Caco-2 (cell line): ENCODE measurements at regions not wholly inside any gene's neighbourhood (a gene's known extent, or its start where the extent isn't known, plus 50 kb on each side); places are given as distances from the start of the nearest gene placed in this dataset.

ENCODE experiments used
- BruUV-seq: library from RNA; stranded (reverse); fragments of 400-500 nt; replicated peaks from 2 replicates; lab custom pipeline; 2021; lab: Mats Ljungman, UMichigan
- CTCF ChIA-PET: fragments of 300-600 bp; sonication (Branson Sonifier 250); formaldehyde crosslinking; loops from one replicate; lab custom pipeline; 2022; ENCODE audit warnings: antibody characterized with exemption; lab: Charles Lee
- POLR2A ChIA-PET: fragments of 300-600 bp; sonication (Branson Sonifier 250); formaldehyde crosslinking; loops from one replicate; lab custom pipeline; 2022; ENCODE audit warnings: antibody characterized with exemption; lab: Charles Lee
- DNase-seq, 2 experiments: peaks; one replicate each; pipeline versions ENCODE4 v3.0.0 to v3.0.0-alpha.2; 2020 to 2022
- H3K27me3 ChIP-seq: replicated peaks from 2 replicates; pipeline ENCODE4 v1.6.0; 2011; ENCODE audit warnings: low read length; ENCODE audit not compliant: control insufficient read depth, insufficient read depth
- H3K36me3 ChIP-seq: 2 replicates; pipeline ENCODE4 v1.5.1; 2011; ENCODE audit warnings: low read length; ENCODE audit not compliant: control insufficient read depth, insufficient read depth
- H3K4me1 ChIP-seq: fragments of 250-450 bp; sonication (Bioruptor Pico); 2 replicates; pipeline ENCODE4 v1.5.1; 2020; ENCODE audit warnings: mild to moderate bottlenecking
- H3K4me3 ChIP-seq: 2 replicates; pipeline ENCODE4 v1.5.1; 2011; ENCODE audit warnings: low read depth, mild to moderate bottlenecking, control low read depth, low read length
- H3K9me3 ChIP-seq: fragments of 250-450 bp; sonication (Bioruptor Pico); 2 replicates; pipeline ENCODE4 v1.5.1; 2020; ENCODE audit warnings: mild to moderate bottlenecking, moderate library complexity
- H3K27ac Mint-ChIP-seq: one replicate; pipeline ENCODE4 v1.8.0; 2022; ENCODE audit warnings: mixed read lengths; ENCODE audit not compliant: unreplicated experiment
- H3K27me3 Mint-ChIP-seq: one replicate; pipeline ENCODE4 v1.8.0; 2022; ENCODE audit warnings: mixed read lengths; ENCODE audit not compliant: insufficient read depth, unreplicated experiment
- H3K36me3 Mint-ChIP-seq: one replicate; pipeline ENCODE4 v1.8.0; 2022; ENCODE audit warnings: mild to moderate bottlenecking, mixed read lengths; ENCODE audit not compliant: insufficient read depth, unreplicated experiment
- H3K4me1 Mint-ChIP-seq: one replicate; pipeline ENCODE4 v1.8.0; 2022; ENCODE audit warnings: low read depth, mixed read lengths; ENCODE audit not compliant: unreplicated experiment
- H3K4me3 Mint-ChIP-seq: one replicate; pipeline ENCODE4 v1.8.0; 2022; ENCODE audit warnings: mild to moderate bottlenecking, moderate library complexity, mixed read lengths; ENCODE audit not compliant: unreplicated experiment
- H3K9me3 Mint-ChIP-seq: one replicate; pipeline ENCODE4 v1.8.0; 2022; ENCODE audit warnings: mixed read lengths; ENCODE audit not compliant: unreplicated experiment
- CTCF ChIP-seq, 2 experiments: fragments of 200-600 bp in 1 of 2; IDR thresholded peaks; 1 replicate in 1 of 2; 2 replicates in 1 of 2; pipeline versions ENCODE4 v1.5.1 to v1.8.0; 2011 to 2022; ENCODE audit warnings: antibody characterized with exemption in 1 of 2, control low read depth in 1 of 2, inconsistent platforms in 1 of 2, low read depth in 1 of 2, low read length in 1 of 2, mild to moderate bottlenecking in 1 of 2, moderate library complexity in 1 of 2; ENCODE audit not compliant: insufficient read depth in 1 of 2, severe bottlenecking in 1 of 2, unreplicated experiment in 1 of 2
- intact Hi-C: fragments of 100-400 bp; cut with micrococcal nuclease; formaldehyde crosslinking; loops from one replicate; pipeline ENCODE4 v1.10.0; 2022; ENCODE audit not compliant: unreplicated experiment

GRCh38 chr2:236871500-236872001, 214.1 kb upstream of the COPS8 start:
- DNase-seq, result no peak
- H3K4me3 Mint-ChIP-seq, result no peak overlapping the region
- TF ChIP-seq CTCF (IDR thresholded peaks at IDR 0.05; ENCODE audit: insufficient read depth in 1 of 2, low read depth in 1 of 2, low read length in 1 of 2, severe bottlenecking in 1 of 2, unreplicated experiment in 1 of 2), result no peak
- no TSS peak for BruUV-seq
- no peaks in the 10 kb centered on the region for H3K36me3 Mint-ChIP-seq
- H3K27me3 Mint-ChIP-seq, result no peaks in the 10 kb centered on the region
- Histone ChIP-seq H3K4me3 (no peak overlapping the region), H3K4me1 (peaks cover 24% of the 10 kb centered on the region; the same call in 1 of the 2 replicates), H3K27me3 (no peaks in the 10 kb centered on the region), H3K36me3 (no peaks in the 10 kb centered on the region), H3K9me3 (no peaks in the 10 kb centered on the region)
- CTCF ChIA-PET, result no interaction called here
- peaks cover 12% of the 10 kb centered on the region for H3K4me1 Mint-ChIP-seq
- no peak overlapping the region for H3K27ac Mint-ChIP-seq
- H3K9me3 Mint-ChIP-seq, result peaks cover 3% of the 10 kb centered on the region
- intact Hi-C loops, result no loop called here
- POLR2A ChIA-PET, result no interaction called here

DNA sequence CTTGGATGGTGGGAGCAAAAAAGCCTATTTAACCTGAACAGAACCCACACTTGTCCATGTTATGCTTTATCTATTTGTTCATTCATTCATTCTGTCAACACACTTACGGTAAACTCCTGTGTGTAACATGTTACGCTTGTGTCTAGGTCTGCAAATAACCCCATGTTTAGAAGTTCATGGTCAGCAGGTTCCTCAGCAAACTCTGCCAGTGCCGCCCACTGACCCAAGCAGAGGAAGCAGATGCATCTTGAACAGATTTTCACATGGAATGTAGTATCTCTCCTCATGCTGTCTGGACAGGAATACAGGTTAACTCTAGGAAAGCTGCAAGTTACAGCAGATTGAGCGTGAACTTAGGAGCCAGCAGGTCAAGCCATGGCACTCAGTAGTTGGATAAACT, 213.7 kb upstream of the COPS8 start:
- BruUV-seq, result no TSS peak
- H3K36me3 Mint-ChIP-seq, result no peaks in the 10 kb centered on the region
- H3K27me3 ChIP-seq, result no peaks in the 10 kb centered on the region
- TF ChIP-seq CTCF (IDR thresholded peaks at IDR 0.05; ENCODE audit: insufficient read depth in 1 of 2, low read depth in 1 of 2, low read length in 1 of 2, severe bottlenecking in 1 of 2, unreplicated experiment in 1 of 2), result no peak
- peaks cover 24% of the 10 kb centered on the region; the same call in 1 of the 2 replicates for H3K4me1 ChIP-seq
- H3K27me3 Mint-ChIP-seq, result no peaks in the 10 kb centered on the region
- no peak overlapping the region for H3K27ac Mint-ChIP-seq
- CTCF ChIA-PET, result no interaction called here
- H3K36me3 ChIP-seq, result no peaks in the 10 kb centered on the region
- no peaks in the 10 kb centered on the region for H3K9me3 Mint-ChIP-seq
- no peak overlapping the region for H3K4me3 Mint-ChIP-seq
- no peaks in the 10 kb centered on the region for H3K9me3 ChIP-seq
- no peak overlapping the region for H3K4me3 ChIP-seq
- H3K4me1 Mint-ChIP-seq, result peaks cover 12% of the 10 kb centered on the region
- POLR2A ChIA-PET, result no interaction called here
- intact Hi-C loops, result no loop called here
- no peak for DNase-seq

DNA sequence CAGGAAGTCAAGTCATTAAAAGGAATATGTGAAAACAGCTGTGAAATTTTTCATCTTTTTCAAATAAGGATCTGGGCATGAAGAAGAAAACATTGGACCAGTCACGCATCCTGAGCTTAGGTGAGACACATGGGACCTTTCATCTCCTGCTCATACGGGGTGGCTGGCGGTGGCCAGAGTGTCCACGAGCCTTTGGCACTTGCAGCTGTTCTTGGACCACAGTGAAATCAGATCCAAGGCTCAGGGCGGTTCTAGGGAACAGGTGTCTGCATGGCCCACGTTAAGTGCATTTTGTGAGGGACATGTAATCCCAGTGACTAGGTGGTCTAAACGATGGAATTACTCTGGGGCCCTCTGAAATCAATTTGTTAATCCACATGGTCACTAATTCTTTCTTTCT, 212.7 kb upstream of the COPS8 start:
- no TSS peak for BruUV-seq
- no peak overlapping the region for H3K4me3 Mint-ChIP-seq
- H3K9me3 ChIP-seq, result no peaks in the 10 kb centered on the region
- intact Hi-C loops, result no loop called here
- H3K27ac Mint-ChIP-seq, result no peak overlapping the region
- peaks cover 12% of the 10 kb centered on the region for H3K4me1 Mint-ChIP-seq
- TF ChIP-seq CTCF (IDR thresholded peaks at IDR 0.05; ENCODE audit: insufficient read depth in 1 of 2, low read depth in 1 of 2, low read length in 1 of 2, severe bottlenecking in 1 of 2, unreplicated experiment in 1 of 2), result no peak
- POLR2A ChIA-PET, result no interaction called here
- CTCF ChIA-PET, result no interaction called here
- no peak for DNase-seq
- no peaks in the 10 kb centered on the region for H3K27me3 Mint-ChIP-seq
- peaks cover 24% of the 10 kb centered on the region; the same call in 1 of the 2 replicates for H3K4me1 ChIP-seq
- no peaks in the 10 kb centered on the region for H3K27me3 ChIP-seq
- no peaks in the 10 kb centered on the region for H3K36me3 ChIP-seq
- H3K36me3 Mint-ChIP-seq, result no peaks in the 10 kb centered on the region
- H3K4me3 ChIP-seq, result no peak overlapping the region
- H3K9me3 Mint-ChIP-seq, result no peaks in the 10 kb centered on the region
